GM12878 (cell line): ENCODE measurements at regions not wholly inside any gene's neighbourhood (a gene's known extent, or its start where the extent isn't known, plus 50 kb on each side); places are given as distances from the start of the nearest gene placed in this dataset.

Experiments
- ATAC-seq: fragments of 200-7000 bp; cut with Tn5 transposase; 3 replicates; pipeline ENCODE4 v1.9.1; 2020; ENCODE audit warnings: mild to moderate bottlenecking, moderate library complexity
- BruUV-seq: library from RNA; stranded (reverse); fragments of 400-500 nt; replicated peaks from 2 replicates; lab custom pipeline; 2021; lab: Mats Ljungman, UMichigan
- CTCF ChIA-PET: fragments of 300-600 bp; sonication (Branson Sonifier 250); formaldehyde crosslinking; extraction: SDS; loops from one replicate; lab custom pipeline; 2021; ENCODE audit warnings: inconsistent platforms; lab: Yijun Ruan, JAX
- POLR2A ChIA-PET: fragments of 350-600 bp; formaldehyde crosslinking; extraction: SDS; loops from one replicate; lab custom pipeline; 2021; ENCODE audit warnings: inconsistent platforms; lab: Charles Lee
- RAD21 ChIA-PET: fragments of 300-600 bp; sonication (Branson Sonifier 250); formaldehyde crosslinking; loops from one replicate; lab custom pipeline; 2023; ENCODE audit warnings: antibody characterized with exemption; ENCODE audit not compliant: unreplicated experiment; lab: Charles Lee
- SMC1A ChIA-PET: fragments of 300-600 bp; sonication (Branson Sonifier 250); formaldehyde crosslinking; loops from one replicate; lab custom pipeline; 2023; ENCODE audit not compliant: unreplicated experiment, uncharacterized antibody; lab: Charles Lee
- DNase-seq: peaks from one replicate; pipeline ENCODE4 v3.0.0-alpha.2; 2011; ENCODE audit warnings: low read depth, low spot score
- FAIRE-seq: peaks from 3 replicates; lab custom pipeline; 2011; peaks lifted over from hg19 to GRCh38; lab: Jason Lieb, UNC
- H2AFZ ChIP-seq: 2 replicates; pipeline ENCODE4 v1.6.0; 2011; ENCODE audit warnings: low read depth, low read length, control low read depth; ENCODE audit not compliant: control insufficient read depth
- H3K27ac ChIP-seq: 2 replicates; pipeline ENCODE4 v1.5.1; 2011; ENCODE audit warnings: control low read depth; ENCODE audit not compliant: control insufficient read depth, insufficient read depth
- H3K27me3 ChIP-seq, 2 experiments: replicated peaks in 1 of 2; 2 replicates each; pipeline versions ENCODE4 v1.6.0 to v1.6.1; 2011; ENCODE audit warnings: low read length in 1 of 2; ENCODE audit not compliant: control insufficient read depth in 2 of 2, insufficient read depth in 2 of 2
- H3K36me3 ChIP-seq, 2 experiments: 2 replicates each; pipeline ENCODE4 v1.5.1; 2011; ENCODE audit warnings: low read length in 1 of 2; ENCODE audit not compliant: control insufficient read depth in 2 of 2, insufficient read depth in 2 of 2
- H3K4me1 ChIP-seq: 2 replicates; pipeline ENCODE4 v1.6.1; 2011; ENCODE audit warnings: mild to moderate bottlenecking, low read length, moderate library complexity, mixed read lengths; ENCODE audit not compliant: control insufficient read depth, insufficient read depth
- H3K4me2 ChIP-seq: 2 replicates; pipeline ENCODE4 v1.6.0; 2011; ENCODE audit warnings: control low read depth; ENCODE audit not compliant: control insufficient read depth, insufficient read depth
- H3K4me3 ChIP-seq: fragments of 200-600 bp; sonication (generic); 2 replicates; pipeline ENCODE4 v1.5.1; 2016
- H3K79me2 ChIP-seq: 2 replicates; pipeline ENCODE4 v1.6.0; 2011; ENCODE audit warnings: low read length; ENCODE audit not compliant: control insufficient read depth, insufficient read depth
- H3K9ac ChIP-seq: 2 replicates; pipeline ENCODE4 v1.8.0; 2011; ENCODE audit warnings: low read length, control low read depth, mixed read lengths; ENCODE audit not compliant: control insufficient read depth, insufficient read depth
- H3K9me3 ChIP-seq: replicated peaks from 3 replicates; pipeline ENCODE4 v1.5.1; 2011; ENCODE audit warnings: mild to moderate bottlenecking, low read length; ENCODE audit not compliant: control insufficient read depth, insufficient read depth
- H4K20me1 ChIP-seq: 2 replicates; pipeline ENCODE4 v1.6.0; 2011; ENCODE audit not compliant: control insufficient read depth, insufficient read depth
- EZH2 ChIP-seq: IDR thresholded peaks from 2 replicates; pipeline ENCODE4 v1.6.1; 2012; ENCODE audit warnings: low read depth, mild to moderate bottlenecking, control low read depth, inconsistent platforms, low read length, borderline replicate concordance; ENCODE audit not compliant: control insufficient read depth
- IKZF1 ChIP-seq: fragments of 450-650 bp; conservative IDR thresholded peaks from 2 replicates; pipeline ENCODE4 v1.6.1; 2017; ENCODE audit warnings: antibody characterized with exemption, mild to moderate bottlenecking
- KAT2A ChIP-seq: conservative IDR thresholded peaks from 2 replicates; pipeline ENCODE4 v1.6.1; 2011; ENCODE audit warnings: low read depth, low read length; ENCODE audit not compliant: control insufficient read depth
- MYC ChIP-seq: IDR thresholded peaks from 2 replicates; pipeline ENCODE4 v1.6.1; 2011; ENCODE audit warnings: mild to moderate bottlenecking, low read length, moderate library complexity, inconsistent platforms; ENCODE audit not compliant: insufficient read depth, insufficient replicate concordance, insufficient read length, severe bottlenecking
- RFX5 ChIP-seq: IDR thresholded peaks from 2 replicates; pipeline ENCODE4 v1.6.1; 2011; ENCODE audit warnings: low read depth, low read length, improper control_type of control experiment
- ZNF274 ChIP-seq: IDR thresholded peaks from one replicate; pipeline ENCODE4 v1.8.0; 2011; ENCODE audit not compliant: insufficient read length, insufficient read depth
- ZNF622 ChIP-seq: fragments of 450-650 bp; IDR thresholded peaks from 2 replicates; pipeline ENCODE4 v1.6.1; 2017; ENCODE audit warnings: mild to moderate bottlenecking, inconsistent platforms
- WGBS: methylation state at CpG from one replicate; pipeline ENCODE4 v1.1.6; 2016; ENCODE audit warnings: low lambda C conversion rate; ENCODE audit not compliant: insufficient replicate concordance, insufficient coverage; ENCODE audit errors: missing lambda C conversion rate; 5-methylcytosine and 5-hydroxymethylcytosine counted together
- in situ Hi-C: fragments of 300-500 bp; cut with MboI; formaldehyde crosslinking; loops from 9 replicates; pipeline ENCODE4 v1.14.3; 2018; ENCODE audit warnings: mixed read lengths
- intact Hi-C: fragments of 100-400 bp; cut with micrococcal nuclease; formaldehyde crosslinking; loops from one replicate; pipeline ENCODE4 v1.14.2; 2022; ENCODE audit not compliant: unreplicated experiment
- TF ChIP-seq, protein P1 (sequence below): fragments of 450-650 bp; IDR thresholded peaks from 2 replicates; pipeline ENCODE4 v1.6.1; 2017; ENCODE audit warnings: borderline replicate concordance

DNA sequence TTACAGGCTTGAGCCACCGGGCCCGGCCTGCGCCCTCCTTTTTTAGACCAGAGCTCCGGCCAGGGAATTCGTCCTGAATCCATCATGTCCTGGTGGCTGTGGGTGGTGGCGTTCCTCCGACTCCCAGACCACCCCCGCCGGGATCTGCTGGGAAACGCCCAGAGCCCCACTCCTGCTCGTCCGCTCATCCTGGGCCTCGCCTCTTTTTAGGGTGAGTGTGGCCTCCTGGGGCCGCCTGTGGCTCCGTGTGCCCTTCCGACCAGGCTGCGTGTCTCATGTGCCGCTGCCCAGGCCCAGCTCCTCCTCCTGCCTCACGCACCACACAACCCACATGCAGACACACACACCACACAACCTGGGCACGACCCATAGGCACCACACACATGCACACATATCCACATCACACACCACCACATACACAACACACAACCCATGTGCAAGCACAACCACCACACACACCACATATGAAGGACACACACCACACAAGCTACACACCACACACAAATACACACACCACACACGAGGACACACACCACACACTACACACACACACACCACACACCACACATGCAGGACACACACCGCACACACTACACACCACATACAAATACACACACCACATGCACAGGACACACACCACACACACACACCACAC is 946.2 kb downstream of the BRD1 start (continued):
- TF ChIP-seq RFX5 (no peak), EZH2 (no peak)
- TF ChIP-seq, protein P1, sequence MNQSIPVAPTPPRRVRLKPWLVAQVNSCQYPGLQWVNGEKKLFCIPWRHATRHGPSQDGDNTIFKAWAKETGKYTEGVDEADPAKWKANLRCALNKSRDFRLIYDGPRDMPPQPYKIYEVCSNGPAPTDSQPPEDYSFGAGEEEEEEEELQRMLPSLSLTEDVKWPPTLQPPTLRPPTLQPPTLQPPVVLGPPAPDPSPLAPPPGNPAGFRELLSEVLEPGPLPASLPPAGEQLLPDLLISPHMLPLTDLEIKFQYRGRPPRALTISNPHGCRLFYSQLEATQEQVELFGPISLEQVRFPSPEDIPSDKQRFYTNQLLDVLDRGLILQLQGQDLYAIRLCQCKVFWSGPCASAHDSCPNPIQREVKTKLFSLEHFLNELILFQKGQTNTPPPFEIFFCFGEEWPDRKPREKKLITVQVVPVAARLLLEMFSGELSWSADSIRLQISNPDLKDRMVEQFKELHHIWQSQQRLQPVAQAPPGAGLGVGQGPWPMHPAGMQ: no peak

DNA sequence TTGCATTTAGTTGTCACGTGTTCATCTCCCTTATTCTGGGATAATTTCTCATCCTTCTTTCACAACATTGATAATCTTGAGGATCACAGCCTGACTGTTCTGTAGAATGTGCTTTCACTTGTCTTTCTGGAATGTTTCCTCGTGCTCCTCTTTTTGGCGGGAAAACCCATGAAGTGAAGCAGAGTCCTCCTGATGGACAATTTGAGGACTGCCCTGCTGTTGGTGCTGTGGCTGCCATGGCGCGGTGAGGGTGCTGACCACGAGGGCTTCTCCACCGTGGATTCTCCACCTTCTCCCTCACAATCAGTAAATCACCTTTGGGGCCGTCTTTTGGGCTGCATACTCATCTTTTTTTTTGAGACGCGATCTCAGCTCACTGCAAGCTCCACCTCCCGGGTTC is 946.9 kb downstream of the BRD1 start:
- CTCF ChIA-PET: no interaction called here
- H3K9ac ChIP-seq: no peak overlapping the region
- no peaks in the 10 kb centered on the region for H4K20me1 ChIP-seq
- TF ChIP-seq ZNF274 (no peak), ZNF622 (no peak), IKZF1 (no peak), MYC (no peak), KAT2A (no peak)
- H2AFZ ChIP-seq: no peak overlapping the region
- H3K9me3 ChIP-seq: peaks cover 4% of the 10 kb centered on the region; the same call in 2 of the 3 replicates
- DNase-seq (no peak), ATAC-seq (no peak), FAIRE-seq (no peak)
- no peak overlapping the region for H3K4me2 ChIP-seq
- in situ Hi-C loops (no loop called here), intact Hi-C loops (no loop called here)
- RAD21 ChIA-PET: no interaction called here
- H3K79me2 ChIP-seq: no peaks in the 10 kb centered on the region
- 60% methylated on average over 11 of the region's 11 CpGs for WGBS
- no peak overlapping the region for H3K27ac ChIP-seq
- SMC1A ChIA-PET: no interaction called here
- no peaks in the 10 kb centered on the region for H3K27me3 ChIP-seq
- H3K36me3 ChIP-seq: no peaks in the 10 kb centered on the region
- POLR2A ChIA-PET: no interaction called here
- H3K4me1 ChIP-seq: no peaks in the 10 kb centered on the region
- no TSS peak for BruUV-seq
- H3K4me3 ChIP-seq: no peak overlapping the region
